Endodermal cell (in vitro differentiated cells): ENCODE measurements at regions not wholly inside any gene's neighbourhood (a gene's known extent, or its start where the extent isn't known, plus 50 kb on each side); places are given as distances from the start of the nearest gene placed in this dataset.

ENCODE experiments used
- DNase-seq: peaks from one replicate; pipeline ENCODE4 v3.0.0-alpha.2; 2017
- H3K27ac ChIP-seq: 2 replicates; pipeline ENCODE4 v1.5.1; 2013; ENCODE audit warnings: mild to moderate bottlenecking, low read depth, low read length, moderate library complexity
- H3K27me3 ChIP-seq: 2 replicates; pipeline ENCODE4 v1.6.1; 2013; ENCODE audit warnings: mild to moderate bottlenecking, low read length, moderate library complexity; ENCODE audit not compliant: insufficient read depth, control insufficient read depth, poor library complexity, severe bottlenecking
- H3K36me3 ChIP-seq: 2 replicates; pipeline ENCODE4 v1.7.0; 2013; ENCODE audit warnings: mild to moderate bottlenecking, low read length, moderate library complexity; ENCODE audit not compliant: control insufficient read depth, insufficient read depth
- H3K4me1 ChIP-seq: one replicate; pipeline ENCODE4 v1.7.0; 2013; ENCODE audit warnings: low read length; ENCODE audit not compliant: control insufficient read depth, insufficient read depth
- H3K4me3 ChIP-seq: 2 replicates; pipeline ENCODE4 v1.5.1; 2013; ENCODE audit warnings: mild to moderate bottlenecking, low read length, moderate library complexity
- H3K9ac ChIP-seq: 2 replicates; pipeline ENCODE4 v1.6.1; 2013; ENCODE audit warnings: mild to moderate bottlenecking, low read length, moderate library complexity; ENCODE audit not compliant: poor library complexity, severe bottlenecking; ENCODE audit errors: extremely low read depth
- H3K9me3 ChIP-seq: 2 replicates; pipeline ENCODE4 v1.6.1; 2013; ENCODE audit warnings: mild to moderate bottlenecking, low read length, moderate library complexity; ENCODE audit not compliant: control insufficient read depth
- H3K27ac Mint-ChIP-seq: 2 replicates; pipeline ENCODE4 v1.8.0; 2020; ENCODE audit warnings: mixed read lengths
- H3K27me3 Mint-ChIP-seq: 2 replicates; pipeline ENCODE4 v1.8.0; 2021; ENCODE audit warnings: mild to moderate bottlenecking, mixed read lengths; ENCODE audit not compliant: insufficient read depth
- H3K36me3 Mint-ChIP-seq: 2 replicates; pipeline ENCODE4 v1.8.0; 2020; ENCODE audit warnings: low read depth, mixed read lengths
- H3K4me1 Mint-ChIP-seq: 2 replicates; pipeline ENCODE4 v1.8.0; 2020; ENCODE audit warnings: mixed read lengths
- H3K4me3 Mint-ChIP-seq: 2 replicates; pipeline ENCODE4 v1.8.0; 2020; ENCODE audit warnings: mild to moderate bottlenecking, moderate library complexity, mixed read lengths
- H3K9me3 Mint-ChIP-seq: 2 replicates; pipeline ENCODE4 v1.8.0; 2020; ENCODE audit warnings: mild to moderate bottlenecking, mixed read lengths
- CTCF ChIP-seq: fragments of 200-600 bp; sonication (generic); conservative IDR thresholded peaks from 2 replicates; pipeline ENCODE4 v1.5.0; 2021; ENCODE audit warnings: antibody characterized with exemption, mild to moderate bottlenecking
- WGBS, 2 experiments: methylation state at CpG; one replicate each; pipeline versions ENCODE4 v1.1.5 to v1.1.7; 2013; ENCODE audit warnings: missing lambda C conversion rate in 2 of 2, mixed read lengths in 1 of 2; ENCODE audit not compliant: insufficient coverage in 1 of 2, insufficient read length in 1 of 2; 5-methylcytosine and 5-hydroxymethylcytosine counted together

GRCh38 chr4:158080354-158080753 is 92.5 kb downstream of the GASK1B start:
- no peaks in the 10 kb centered on the region for H3K36me3 ChIP-seq
- H3K9ac ChIP-seq: no peak overlapping the region
- H3K36me3 Mint-ChIP-seq: no peaks in the 10 kb centered on the region
- no peaks in the 10 kb centered on the region for H3K27me3 ChIP-seq
- TF ChIP-seq CTCF: no peak
- H3K9me3 ChIP-seq: no peaks in the 10 kb centered on the region
- no peak overlapping the region for H3K27ac ChIP-seq
- WGBS, 2 experiments: 65 to 90% methylated on average over 2 to 3 of the region's 3 CpGs
- peaks cover 2% of the 10 kb centered on the region for H3K9me3 Mint-ChIP-seq
- no peaks in the 10 kb centered on the region for H3K4me1 ChIP-seq
- DNase-seq: no peak
- peaks cover 6% of the 10 kb centered on the region for H3K4me1 Mint-ChIP-seq
- H3K4me3 ChIP-seq: no peak overlapping the region
- no peaks in the 10 kb centered on the region for H3K27me3 Mint-ChIP-seq
- no peak overlapping the region for H3K4me3 Mint-ChIP-seq
- no peak overlapping the region for H3K27ac Mint-ChIP-seq

DNA sequence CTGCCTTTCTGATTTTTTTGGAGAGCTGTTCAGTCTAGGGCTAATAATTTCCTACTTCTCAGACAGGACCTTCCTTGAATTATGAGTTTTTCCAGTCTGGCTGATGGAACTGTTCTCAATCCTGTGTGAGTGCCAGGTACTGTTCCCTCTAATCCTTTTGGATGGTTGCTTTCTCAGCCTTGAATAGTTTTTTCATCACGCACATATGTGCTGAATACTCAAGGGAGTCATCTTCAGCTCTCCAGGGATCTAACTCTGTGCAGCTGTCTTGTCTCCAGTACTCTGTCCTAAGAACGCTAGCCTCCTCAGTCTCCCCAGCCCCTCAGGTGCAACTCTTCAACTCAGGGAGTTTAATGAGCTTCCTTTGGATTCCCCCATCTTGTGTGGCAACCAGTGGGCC is 93.2 kb downstream of the GASK1B start:
- Mint-ChIP-seq H3K36me3 (no peaks in the 10 kb centered on the region), H3K27me3 (no peaks in the 10 kb centered on the region), H3K4me1 (peaks cover 6% of the 10 kb centered on the region), H3K9me3 (peaks cover 2% of the 10 kb centered on the region), H3K4me3 (no peak overlapping the region), H3K27ac (no peak overlapping the region)
- WGBS, 2 experiments: 91 to 100% methylated on average over 1 to 2 of the region's 2 CpGs
- no peak for DNase-seq
- no peak overlapping the region for H3K4me3 ChIP-seq
- H3K36me3 ChIP-seq: no peaks in the 10 kb centered on the region
- H3K4me1 ChIP-seq: no peaks in the 10 kb centered on the region
- TF ChIP-seq CTCF: no peak
- no peaks in the 10 kb centered on the region for H3K9me3 ChIP-seq
- no peak overlapping the region for H3K9ac ChIP-seq
- H3K27ac ChIP-seq: no peak overlapping the region
- H3K27me3 ChIP-seq: no peaks in the 10 kb centered on the region

GRCh38 chr4:158077835-158078234 is 95.0 kb downstream of the GASK1B start:
- Histone ChIP-seq H3K27ac (no peak overlapping the region), H3K36me3 (no peaks in the 10 kb centered on the region), H3K4me1 (no peaks in the 10 kb centered on the region), H3K9me3 (no peaks in the 10 kb centered on the region), H3K9ac (no peak overlapping the region), H3K27me3 (no peaks in the 10 kb centered on the region), H3K4me3 (no peak overlapping the region)
- WGBS, 2 experiments: 92 to 100% methylated on average over 1 to 2 of the region's 2 CpGs
- DNase-seq: no peak
- peaks cover 2% of the 10 kb centered on the region for H3K9me3 Mint-ChIP-seq
- H3K27me3 Mint-ChIP-seq: no peaks in the 10 kb centered on the region
- peaks cover 6% of the 10 kb centered on the region for H3K4me1 Mint-ChIP-seq
- TF ChIP-seq CTCF: no peak
- no peak overlapping the region for H3K4me3 Mint-ChIP-seq
- no peak overlapping the region for H3K27ac Mint-ChIP-seq
- no peaks in the 10 kb centered on the region for H3K36me3 Mint-ChIP-seq
